ENCODE measurements at regions not wholly inside any gene's neighbourhood (a gene's known extent, or its start where the extent isn't known, plus 50 kb on each side); places are given as distances from the start of the nearest gene placed in this dataset.

GRCh38 chr2:21288299-21288698 lies 164.5 kb downstream of the TDRD15 start:
- no peak overlapping the region for H2AFZ ChIP-seq (ENCODE audit: low read depth, low read length)
- H3K4me1 ChIP-seq (ENCODE audit: insufficient read depth, low read length): no peaks in the 10 kb centered on the region
- TF ChIP-seq CTCF (IDR thresholded peaks at IDR 0.05; ENCODE audit: borderline replicate concordance, extremely low read depth, low read length, poor library complexity, severe bottlenecking) (no peak), EZH2 (IDR thresholded peaks at IDR 0.05; ENCODE audit: borderline replicate concordance, low read depth, low read length, severe bottlenecking) (no peak)
- H4K20me1 ChIP-seq (ENCODE audit: insufficient read depth, low read length): no peaks in the 10 kb centered on the region
- no peaks in the 10 kb centered on the region for H3K36me3 ChIP-seq (ENCODE audit: insufficient read depth, low read length)
- no peak overlapping the region for H3K4me2 ChIP-seq (ENCODE audit: insufficient read depth, low read length)
- no peak overlapping the region for H3K9ac ChIP-seq (ENCODE audit: low read depth, low read length)
- no peaks in the 10 kb centered on the region for H3K9me3 ChIP-seq (ENCODE audit: insufficient read depth, low read length, severe bottlenecking)
- no peak overlapping the region for H3K27ac ChIP-seq (ENCODE audit: low read length)
- H3K27me3 ChIP-seq (ENCODE audit: insufficient read depth, low read length, poor library complexity): no peaks in the 10 kb centered on the region
- ATAC-seq (ENCODE audit: insufficient read depth, low read depth) (no peak), DNase-seq (no peak)
- no peak overlapping the region for H3K4me3 ChIP-seq (ENCODE audit: low read depth in 1 of 2, low read length in 2 of 2)
- H3K79me2 ChIP-seq (ENCODE audit: insufficient read depth, low read length): no peaks in the 10 kb centered on the region

GRCh38 chr2:21288739-21289520 lies 165.2 kb downstream of the TDRD15 start:
- ATAC-seq (ENCODE audit: insufficient read depth, low read depth): no peak
- Histone ChIP-seq H3K4me3 (ENCODE audit: low read depth in 1 of 2, low read length in 2 of 2) (no peak overlapping the region), H3K36me3 (ENCODE audit: insufficient read depth, low read length) (no peaks in the 10 kb centered on the region)

GRCh38 chr2:21289551-21289950 lies 165.8 kb downstream of the TDRD15 start:
- DNase-seq: no peak
- Histone ChIP-seq H3K4me1 (ENCODE audit: insufficient read depth, low read length) (no peaks in the 10 kb centered on the region), H3K79me2 (ENCODE audit: insufficient read depth, low read length) (no peaks in the 10 kb centered on the region), H3K4me3 (ENCODE audit: low read depth in 1 of 2, low read length in 2 of 2) (no peak overlapping the region), H3K36me3 (ENCODE audit: insufficient read depth, low read length) (no peaks in the 10 kb centered on the region), H2AFZ (ENCODE audit: low read depth, low read length) (no peak overlapping the region), H3K9me3 (ENCODE audit: insufficient read depth, low read length, severe bottlenecking) (no peaks in the 10 kb centered on the region), H3K27ac (ENCODE audit: low read length) (no peak overlapping the region), H3K27me3 (ENCODE audit: insufficient read depth, low read length, poor library complexity) (no peaks in the 10 kb centered on the region), H4K20me1 (ENCODE audit: insufficient read depth, low read length) (no peaks in the 10 kb centered on the region), H3K9ac (ENCODE audit: low read depth, low read length) (no peak overlapping the region), H3K4me2 (ENCODE audit: insufficient read depth, low read length) (no peak overlapping the region)
- no peak for ATAC-seq (ENCODE audit: insufficient read depth, low read depth)
- TF ChIP-seq EZH2 (IDR thresholded peaks at IDR 0.05; ENCODE audit: borderline replicate concordance, low read depth, low read length, severe bottlenecking): no peak
- TF ChIP-seq CTCF (IDR thresholded peaks at IDR 0.05; ENCODE audit: borderline replicate concordance, extremely low read depth, low read length, poor library complexity, severe bottlenecking): no peak

More at GRCh38 chr2:21288739-21289520, 165.2 kb downstream of the TDRD15 start:
- DNase-seq: no peak
- Histone ChIP-seq H3K4me1 (ENCODE audit: insufficient read depth, low read length) (no peaks in the 10 kb centered on the region), H3K9ac (ENCODE audit: low read depth, low read length) (no peak overlapping the region), H3K9me3 (ENCODE audit: insufficient read depth, low read length, severe bottlenecking) (no peaks in the 10 kb centered on the region), H4K20me1 (ENCODE audit: insufficient read depth, low read length) (no peaks in the 10 kb centered on the region), H3K27ac (ENCODE audit: low read length) (no peak overlapping the region), H3K4me2 (ENCODE audit: insufficient read depth, low read length) (no peak overlapping the region), H3K27me3 (ENCODE audit: insufficient read depth, low read length, poor library complexity) (no peaks in the 10 kb centered on the region), H2AFZ (ENCODE audit: low read depth, low read length) (no peak overlapping the region), H3K79me2 (ENCODE audit: insufficient read depth, low read length) (no peaks in the 10 kb centered on the region)
- TF ChIP-seq CTCF (IDR thresholded peaks at IDR 0.05; ENCODE audit: borderline replicate concordance, extremely low read depth, low read length, poor library complexity, severe bottlenecking) (no peak), EZH2 (IDR thresholded peaks at IDR 0.05; ENCODE audit: borderline replicate concordance, low read depth, low read length, severe bottlenecking) (no peak)

Measured in DND-41 (cell line).